Naive thymus-derived CD4-positive, alpha-beta T cell (primary cell): ENCODE measurements at regions not wholly inside any gene's neighbourhood (a gene's known extent, or its start where the extent isn't known, plus 50 kb on each side); places are given as distances from the start of the nearest gene placed in this dataset.
A peak's percentile ranks its signal among the peaks of the same experiment; 100 is the strongest.

Experiments used
- ATAC-seq: fragments of 150-1000 bp; cut with Tn5 transposase; 2 replicates; pipeline ENCODE4 v1.10.0; 2021; ENCODE audit warnings: mild to moderate bottlenecking, moderate library complexity
- CTCF ChIA-PET: fragments of 350-600 bp; sonication (Branson Sonifier 250); formaldehyde crosslinking; loops from one replicate; lab custom pipeline; 2021; ENCODE audit warnings: antibody characterized with exemption; lab: Charles Lee
- POLR2A ChIA-PET: fragments of 350-600 bp; sonication (Branson Sonifier 250); formaldehyde crosslinking; loops from one replicate; lab custom pipeline; 2021; ENCODE audit warnings: antibody characterized with exemption, inconsistent platforms; lab: Charles Lee
- DNase-seq, 9 donors: peaks; one replicate each; pipeline versions ENCODE4 v3.0.0 to v3.0.0-alpha.2; 2020 to 2022; ENCODE audit warnings: mixed read lengths in 1 of 9
- H3K27ac ChIP-seq: one replicate; pipeline ENCODE4 v1.7.0; 2013; ENCODE audit warnings: mild to moderate bottlenecking, low read depth, low read length, moderate library complexity
- H3K27me3 ChIP-seq, 2 donors: one replicate each; pipeline ENCODE4 v1.7.0; 2013; ENCODE audit warnings: low read length in 2 of 2, mild to moderate bottlenecking in 2 of 2, moderate library complexity in 2 of 2; ENCODE audit not compliant: control insufficient read depth in 2 of 2, insufficient read depth in 2 of 2
- H3K36me3 ChIP-seq, 3 experiments: 1 replicate in 2 of 3; 2 replicates in 1 of 3; pipeline ENCODE4 v1.7.0; 2013; ENCODE audit warnings: low read length in 3 of 3, mild to moderate bottlenecking in 3 of 3, moderate library complexity in 1 of 3; ENCODE audit not compliant: insufficient read depth in 3 of 3, control insufficient read depth in 2 of 3
- H3K4me1 ChIP-seq, 2 donors: one replicate each; pipeline ENCODE4 v1.7.0; 2013; ENCODE audit warnings: low read length in 2 of 2, mild to moderate bottlenecking in 2 of 2, moderate library complexity in 1 of 2; ENCODE audit not compliant: control insufficient read depth in 2 of 2, insufficient read depth in 2 of 2
- H3K4me3 ChIP-seq: 2 replicates; pipeline ENCODE4 v1.7.0; 2013; ENCODE audit warnings: mild to moderate bottlenecking, low read length
- H3K9me3 ChIP-seq, 3 experiments: 1 replicate in 2 of 3; 2 replicates in 1 of 3; pipeline ENCODE4 v1.7.0; 2013; ENCODE audit warnings: low read length in 3 of 3; ENCODE audit not compliant: control insufficient read depth in 2 of 3
- H3K27ac Mint-ChIP-seq, 9 donors: one replicate each; pipeline ENCODE4 v1.8.0; 2020 to 2022; ENCODE audit warnings: mixed read lengths in 9 of 9, mild to moderate bottlenecking in 8 of 9, moderate library complexity in 5 of 9, inconsistent platforms in 2 of 9
- H3K27me3 Mint-ChIP-seq, 5 donors: one replicate each; pipeline ENCODE4 v1.8.0; 2021 to 2022; ENCODE audit warnings: mixed read lengths in 5 of 5, mild to moderate bottlenecking in 1 of 5
- H3K36me3 Mint-ChIP-seq, 5 donors: one replicate each; pipeline ENCODE4 v1.8.0; 2020 to 2022; ENCODE audit warnings: mixed read lengths in 5 of 5, mild to moderate bottlenecking in 3 of 5, inconsistent platforms in 1 of 5
- H3K4me1 Mint-ChIP-seq, 7 donors: one replicate each; pipeline ENCODE4 v1.8.0; 2020 to 2022; ENCODE audit warnings: mixed read lengths in 7 of 7, mild to moderate bottlenecking in 3 of 7, inconsistent platforms in 1 of 7
- H3K4me3 Mint-ChIP-seq, 10 donors: one replicate each; pipeline ENCODE4 v1.8.0; 2020 to 2022; ENCODE audit warnings: mild to moderate bottlenecking in 10 of 10, mixed read lengths in 10 of 10, moderate library complexity in 6 of 10, inconsistent platforms in 2 of 10
- H3K9me3 Mint-ChIP-seq, 11 donors: one replicate each; pipeline ENCODE4 v1.8.0; 2020 to 2022; ENCODE audit warnings: mixed read lengths in 11 of 11, mild to moderate bottlenecking in 4 of 11, inconsistent platforms in 1 of 11, moderate library complexity in 1 of 11
- intact Hi-C, 2 donors: fragments of 100-400 bp; cut with micrococcal nuclease; formaldehyde crosslinking; loops; one replicate each; pipeline ENCODE4 v1.15.1; 2023

DNA sequence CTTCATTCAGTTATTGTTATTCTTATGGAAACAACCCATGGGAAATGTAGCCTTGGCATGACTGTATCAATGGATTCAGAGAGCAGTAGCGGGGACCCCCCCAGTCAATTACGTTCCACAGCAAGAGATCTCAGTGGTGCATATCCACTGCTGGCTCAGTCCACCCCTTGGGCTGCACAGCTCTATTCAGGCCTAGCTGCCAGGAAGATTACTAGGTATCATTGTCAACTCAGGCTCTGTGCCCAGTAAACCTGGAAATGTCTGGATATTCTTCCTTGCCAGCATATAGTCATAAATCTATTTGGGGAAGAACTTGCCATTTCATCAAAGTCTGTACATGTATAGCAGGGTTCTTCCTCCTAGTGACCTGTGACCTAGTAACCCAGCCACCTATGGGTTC is 128.1 kb upstream of the CCDC54 start:
- Mint-ChIP-seq H3K4me3 (no peak overlapping the region), H3K27me3 (peaks cover 0 to 9% (median 4%) of the 10 kb centered on the region in 5 donors)

DNA sequence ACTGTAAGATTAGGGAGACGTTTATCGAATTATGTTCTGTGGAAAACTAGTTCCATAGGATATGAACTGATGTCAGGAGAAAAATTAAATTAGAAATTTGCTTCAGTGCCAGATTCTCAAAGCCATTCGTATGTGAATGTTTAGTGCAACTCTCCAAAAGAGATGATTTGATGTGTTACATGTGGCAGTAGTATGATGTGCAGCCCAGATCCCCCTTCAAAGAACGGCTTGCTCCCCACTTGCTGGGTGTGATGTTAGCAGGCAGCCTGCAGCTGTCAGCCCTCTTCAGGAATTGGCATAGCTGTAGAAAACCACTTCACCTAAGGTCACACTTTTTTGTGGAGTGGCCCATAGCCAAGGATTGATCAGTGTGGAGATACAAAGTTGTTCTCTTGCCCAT is 127.0 kb upstream of the CCDC54 start:
- ChIA-PET CTCF (interaction anchor here (0.7 kb wide), 1 partner anchor 22 kb away, joined by 3 read pairs; no protein-coding TSS in a partner anchor), POLR2A (no interaction called here)
- Histone ChIP-seq H3K36me3 (no peaks in the 10 kb centered on the region), H3K27ac (no peak overlapping the region), H3K4me3 (no peak overlapping the region), H3K9me3 (no peaks in the 10 kb centered on the region), H3K4me1 (no peaks in the 10 kb centered on the region), H3K27me3 (no peaks in the 10 kb centered on the region)
- Mint-ChIP-seq H3K36me3 (no peaks in the 10 kb centered on the region), H3K27me3 (peaks cover 0 to 15% (median 8%) of the 10 kb centered on the region in 5 donors), H3K4me3 (no peak overlapping the region), H3K4me1 (no peaks in the 10 kb centered on the region), H3K27ac (no peak overlapping the region), H3K9me3 (no peaks in the 10 kb centered on the region)
- no peak for ATAC-seq
- no peak for DNase-seq
- intact Hi-C loops: no loop called here

More for the DNA sequence above, 128.1 kb upstream of the CCDC54 start:
- Histone ChIP-seq H3K4me3 (no peak overlapping the region), H3K9me3 (no peaks in the 10 kb centered on the region), H3K27ac (no peak overlapping the region), H3K4me1 (no peaks in the 10 kb centered on the region), H3K27me3 (no peaks in the 10 kb centered on the region), H3K36me3 (no peaks in the 10 kb centered on the region)
- Mint-ChIP-seq H3K27ac (no peak overlapping the region), H3K9me3 (no peaks in the 10 kb centered on the region), H3K4me1 (no peaks in the 10 kb centered on the region), H3K36me3 (no peaks in the 10 kb centered on the region)
- DNase-seq (no peak), ATAC-seq (no peak)
- POLR2A ChIA-PET: no interaction called here
- intact Hi-C loops: loop anchor here (10.0 kb wide), 2 partner anchors 1666 to 1884 kb away; partner anchors contain the start of gene ALCAM (in 1 of the 2)
- CTCF ChIA-PET: no interaction called here

DNA sequence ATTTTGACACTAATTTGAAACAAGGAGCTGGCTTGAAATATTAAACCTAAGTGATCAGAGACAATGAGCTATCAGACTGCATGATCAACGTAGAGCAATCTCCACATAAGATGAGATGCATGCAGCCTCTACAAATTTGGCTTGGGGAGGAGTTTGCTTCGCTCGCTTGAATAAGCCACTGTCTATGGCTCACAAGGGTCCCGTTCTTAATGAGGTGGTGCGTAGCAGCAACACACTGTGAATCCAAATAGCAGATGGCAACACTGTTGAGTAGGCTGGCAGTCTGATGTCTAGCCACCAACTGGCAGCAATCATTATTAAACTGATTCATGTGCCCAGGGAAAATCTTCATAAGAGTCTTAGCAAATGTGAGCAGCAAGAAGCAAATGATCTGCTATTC is 125.4 kb upstream of the CCDC54 start:
- Histone ChIP-seq H3K27me3 (no peaks in the 10 kb centered on the region), H3K9me3 (no peaks in the 10 kb centered on the region), H3K36me3 (no peaks in the 10 kb centered on the region), H3K4me3 (no peak overlapping the region), H3K4me1 (no peaks in the 10 kb centered on the region), H3K27ac (no peak overlapping the region)
- no peak for ATAC-seq
- CTCF ChIA-PET: no interaction called here
- Mint-ChIP-seq H3K9me3 (no peaks in the 10 kb centered on the region), H3K36me3 (no peaks in the 10 kb centered on the region), H3K27me3 (peaks cover 0 to 15% (median 8%) of the 10 kb centered on the region in 5 donors), H3K4me1 (no peaks in the 10 kb centered on the region), H3K4me3 (no peak overlapping the region), H3K27ac (no peak overlapping the region)
- POLR2A ChIA-PET: no interaction called here
- no peak for DNase-seq
- intact Hi-C loops: no loop called here

DNA sequence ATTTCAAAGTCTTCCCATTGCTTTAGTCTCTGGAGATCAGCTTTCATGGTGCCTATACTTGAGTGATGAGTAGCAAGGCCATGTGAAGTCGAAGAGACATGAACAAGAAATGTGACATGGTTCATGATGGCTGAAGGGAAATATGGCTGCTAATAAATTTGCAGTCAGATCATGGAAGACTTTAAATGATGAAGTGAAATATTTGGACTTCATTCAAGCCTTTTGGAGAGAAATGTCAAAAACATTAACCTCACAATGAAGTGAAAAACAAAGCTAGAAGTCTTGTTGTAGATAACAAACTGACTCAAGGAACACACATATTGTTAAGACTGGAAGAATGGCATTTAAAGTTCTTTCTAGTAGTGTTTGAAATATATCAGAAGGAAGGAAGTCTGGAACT is 120.3 kb upstream of the CCDC54 start:
- H3K27me3 Mint-ChIP-seq: peaks cover 8 to 24% (median 18%) of the 10 kb centered on the region in 5 donors
- H3K36me3 Mint-ChIP-seq: no peaks in the 10 kb centered on the region
- ChIA-PET POLR2A (no interaction called here), CTCF (no interaction called here)
- H3K27ac Mint-ChIP-seq: no peak overlapping the region
- H3K27ac ChIP-seq: no peak overlapping the region
- H3K9me3 ChIP-seq: no peaks in the 10 kb centered on the region
- ATAC-seq (no peak), DNase-seq (no peak)
- no peaks in the 10 kb centered on the region for H3K9me3 Mint-ChIP-seq
- H3K4me3 ChIP-seq: no peak overlapping the region
- no peaks in the 10 kb centered on the region for H3K27me3 ChIP-seq
- no peaks in the 10 kb centered on the region for H3K36me3 ChIP-seq
- H3K4me1 Mint-ChIP-seq: no peaks in the 10 kb centered on the region
- no peaks in the 10 kb centered on the region for H3K4me1 ChIP-seq
- no peak overlapping the region for H3K4me3 Mint-ChIP-seq
- intact Hi-C loops: no loop called here

- intact Hi-C loops: no loop called here
- H3K4me1 ChIP-seq: no peaks in the 10 kb centered on the region
- H3K9me3 ChIP-seq: no peaks in the 10 kb centered on the region
- no peak for ATAC-seq
- no peaks in the 10 kb centered on the region for H3K27me3 ChIP-seq
- ChIA-PET POLR2A (no interaction called here), CTCF (no interaction called here)
- H3K27ac Mint-ChIP-seq: no peak overlapping the region
- peaks cover 8 to 24% (median 18%) of the 10 kb centered on the region in 5 donors for H3K27me3 Mint-ChIP-seq
- no peaks in the 10 kb centered on the region for H3K36me3 Mint-ChIP-seq
- no peak overlapping the region for H3K27ac ChIP-seq
- no peaks in the 10 kb centered on the region for H3K36me3 ChIP-seq
- no peak overlapping the region for H3K4me3 ChIP-seq
- H3K9me3 Mint-ChIP-seq: no peaks in the 10 kb centered on the region
- peaks cover 0 to 2% (median 0%) of the 10 kb centered on the region in 7 donors for H3K4me1 Mint-ChIP-seq
- H3K4me3 Mint-ChIP-seq: no peak overlapping the region
- no peak for DNase-seq
These were observed 118.9 kb upstream of the CCDC54 start for GRCh38 chr3:107258300-107258699.

DNA sequence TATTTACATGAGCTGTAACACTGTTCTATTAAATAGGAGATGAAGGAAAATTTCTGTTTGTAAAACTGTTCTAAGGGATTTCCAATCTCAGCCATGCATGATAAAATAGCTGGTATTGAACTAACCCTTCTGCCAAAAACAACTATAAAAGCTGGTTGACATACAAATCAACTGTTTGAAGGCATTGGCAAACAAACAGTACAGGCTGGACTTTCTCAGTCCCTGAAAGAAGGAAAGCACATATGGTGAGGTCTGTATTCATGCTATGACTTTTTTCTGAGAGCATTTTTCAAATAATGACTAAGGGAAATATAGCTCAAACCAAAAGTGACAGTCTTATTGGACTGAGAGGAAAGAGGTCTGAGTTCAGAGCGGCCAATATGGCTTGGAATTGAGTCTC is 117.0 kb upstream of the CCDC54 start:
- H3K4me3 ChIP-seq: no peak overlapping the region
- H3K36me3 ChIP-seq: no peaks in the 10 kb centered on the region
- no peaks in the 10 kb centered on the region for H3K4me1 ChIP-seq
- Mint-ChIP-seq H3K27me3 (peaks cover 0 to 20% (median 14%) of the 10 kb centered on the region in 5 donors), H3K4me3 (no peak overlapping the region), H3K36me3 (no peaks in the 10 kb centered on the region), H3K27ac (no peak overlapping the region), H3K4me1 (peaks cover 0 to 6% (median 0%) of the 10 kb centered on the region in 7 donors), H3K9me3 (no peaks in the 10 kb centered on the region)
- no peak for DNase-seq
- H3K27me3 ChIP-seq: no peaks in the 10 kb centered on the region
- intact Hi-C loops: no loop called here
- no peaks in the 10 kb centered on the region for H3K9me3 ChIP-seq
- CTCF ChIA-PET: interaction anchor here (1.5 kb wide), 1 partner anchor 12 kb away, joined by 5 read pairs; no protein-coding TSS in a partner anchor
- no peak for ATAC-seq
- POLR2A ChIA-PET: no interaction called here
- no peak overlapping the region for H3K27ac ChIP-seq

DNA sequence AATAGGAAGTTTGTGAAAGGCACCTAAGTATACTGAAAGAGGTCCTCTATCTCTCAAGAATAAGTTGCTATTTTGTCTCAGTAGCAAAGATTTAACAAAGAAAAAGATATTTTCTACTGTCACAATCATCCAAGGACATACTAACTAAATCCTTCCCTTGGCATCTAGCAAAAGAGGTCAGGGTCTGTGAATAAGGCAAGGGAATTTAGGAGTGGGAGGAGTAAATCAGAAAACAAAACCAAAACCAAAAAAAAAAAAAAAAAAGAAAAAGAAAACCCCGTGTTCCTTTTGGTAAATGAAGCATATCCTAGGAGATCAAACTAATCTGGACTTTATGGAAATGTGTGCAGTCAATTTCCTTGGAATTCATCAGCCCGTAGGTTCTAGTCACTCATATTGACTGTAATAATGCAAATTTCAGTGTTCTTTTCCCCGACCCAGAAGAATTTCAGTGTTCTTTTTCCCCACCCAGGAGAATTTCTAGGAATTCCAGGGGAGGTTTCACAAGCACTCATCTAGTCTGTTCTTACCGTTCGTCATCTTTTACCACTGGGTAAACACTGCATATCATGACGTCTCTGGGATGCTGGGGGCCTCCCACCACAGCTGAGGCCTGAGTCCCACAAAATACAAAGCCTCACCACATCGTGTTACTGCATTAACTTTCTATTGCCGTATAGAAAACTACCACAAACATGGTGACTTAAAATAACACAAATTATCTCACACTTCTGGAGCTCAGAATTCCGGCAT is 113.8 kb upstream of the CCDC54 start:
- H3K27ac ChIP-seq: no peak overlapping the region
- H3K4me3 Mint-ChIP-seq: peak overlapping the region in 1 of 10 donors; percentile 19
- CTCF ChIA-PET: no interaction called here
- DNase-seq: no peak
- H3K27me3 Mint-ChIP-seq: peaks cover 0 to 10% (median 8%) of the 10 kb centered on the region in 5 donors
- peaks cover 0 to 6% (median 0%) of the 10 kb centered on the region in 7 donors for H3K4me1 Mint-ChIP-seq
- H3K36me3 Mint-ChIP-seq: no peaks in the 10 kb centered on the region
- POLR2A ChIA-PET: no interaction called here
- ATAC-seq: no peak
- H3K27ac Mint-ChIP-seq: no peak overlapping the region
- no peaks in the 10 kb centered on the region for H3K27me3 ChIP-seq
- H3K4me3 ChIP-seq: no peak overlapping the region
- H3K9me3 Mint-ChIP-seq: no peaks in the 10 kb centered on the region
- no peaks in the 10 kb centered on the region for H3K36me3 ChIP-seq
- intact Hi-C loops: no loop called here
- no peaks in the 10 kb centered on the region for H3K9me3 ChIP-seq
- no peaks in the 10 kb centered on the region for H3K4me1 ChIP-seq
